ENCODE measurements at regions not wholly inside any gene's neighbourhood (a gene's known extent, or its start where the extent isn't known, plus 50 kb on each side); places are given as distances from the start of the nearest gene placed in this dataset.

GRCh38 chr1:214193691-214194090 lies 87.3 kb upstream of the SMYD2 start:
- no peak for TF ChIP-seq CTCF (IDR thresholded peaks at IDR 0.05; ENCODE audit: control insufficient read depth, insufficient read depth, low read depth, low read length, missing control alignments)
- H3K4me3 ChIP-seq (ENCODE audit: control insufficient read depth, low read depth, low read length), result no peak overlapping the region
- DNase-seq (ENCODE audit: low read depth), result no peak

- no peak overlapping the region for H3K4me3 ChIP-seq (ENCODE audit: control insufficient read depth, low read depth, low read length)
- no peak for DNase-seq (ENCODE audit: low read depth)
- TF ChIP-seq CTCF (IDR thresholded peaks at IDR 0.05; ENCODE audit: control insufficient read depth, insufficient read depth, low read depth, low read length, missing control alignments), result no peak
Observed at GRCh38 chr1:214198571-214198970, 82.4 kb upstream of the SMYD2 start.

DNA sequence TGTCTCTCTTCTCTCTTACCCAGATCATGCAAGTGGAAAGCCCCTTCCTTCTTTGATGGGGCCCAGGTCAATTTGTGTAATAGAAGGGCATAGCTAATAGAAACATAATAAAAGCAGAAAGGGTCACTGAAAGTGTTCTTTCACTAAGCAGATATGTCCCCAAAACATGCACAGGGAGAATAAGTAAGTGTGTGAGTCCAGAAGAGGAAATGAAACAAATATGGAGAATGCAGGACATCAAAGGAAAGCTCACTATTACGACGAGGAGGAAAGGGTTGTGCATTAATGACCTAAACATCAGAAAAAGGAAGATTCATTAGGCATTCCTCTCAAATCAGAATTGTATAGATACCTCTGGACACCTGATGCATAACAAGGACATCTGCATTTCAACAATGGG lies 81.4 kb upstream of the SMYD2 start:
- H3K4me3 ChIP-seq (ENCODE audit: control insufficient read depth, low read depth, low read length), result no peak overlapping the region
- no peak for DNase-seq (ENCODE audit: low read depth)
- TF ChIP-seq CTCF (IDR thresholded peaks at IDR 0.05; ENCODE audit: control insufficient read depth, insufficient read depth, low read depth, low read length, missing control alignments), result no peak

GRCh38 chr1:214202992-214203391 lies 78.0 kb upstream of the SMYD2 start:
- TF ChIP-seq CTCF (IDR thresholded peaks at IDR 0.05; ENCODE audit: control insufficient read depth, insufficient read depth, low read depth, low read length, missing control alignments), result no peak
- no peak overlapping the region for H3K4me3 ChIP-seq (ENCODE audit: control insufficient read depth, low read depth, low read length)
- no peak for DNase-seq (ENCODE audit: low read depth)

DNA sequence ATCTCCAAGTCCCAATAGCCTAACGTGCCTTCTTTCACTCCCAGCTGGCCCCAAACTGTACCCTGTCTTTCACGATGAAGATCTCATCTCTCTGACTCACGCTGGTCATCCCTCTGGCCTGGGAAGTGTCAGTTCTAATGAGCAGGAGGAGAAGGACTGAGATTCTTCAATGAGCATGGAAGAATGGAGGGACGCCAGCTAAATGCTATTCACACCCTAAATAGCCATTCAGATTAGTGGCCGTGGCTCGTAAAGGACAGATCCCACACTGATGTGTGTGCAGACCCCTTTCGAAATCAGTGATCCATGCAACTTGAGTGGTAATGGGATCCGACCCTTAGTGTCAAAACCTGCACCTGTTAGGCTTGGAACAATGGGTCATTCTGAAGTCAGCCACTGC lies 75.9 kb upstream of the SMYD2 start:
- TF ChIP-seq CTCF (IDR thresholded peaks at IDR 0.05; ENCODE audit: control insufficient read depth, insufficient read depth, low read depth, low read length, missing control alignments), result no peak
- no peak for DNase-seq (ENCODE audit: low read depth)
- H3K4me3 ChIP-seq (ENCODE audit: control insufficient read depth, low read depth, low read length), result no peak overlapping the region

GRCh38 chr1:214208460-214208859 lies 72.5 kb upstream of the SMYD2 start:
- no peak for TF ChIP-seq CTCF (IDR thresholded peaks at IDR 0.05; ENCODE audit: control insufficient read depth, insufficient read depth, low read depth, low read length, missing control alignments)

GRCh38 chr1:214209260-214209808 lies 71.6 kb upstream of the SMYD2 start:
- no peak for DNase-seq (ENCODE audit: low read depth)

More at GRCh38 chr1:214208460-214208859, 72.5 kb upstream of the SMYD2 start:
- no peak overlapping the region for H3K4me3 ChIP-seq (ENCODE audit: control insufficient read depth, low read depth, low read length)
- no peak for DNase-seq (ENCODE audit: low read depth)

More at GRCh38 chr1:214209260-214209808, 71.6 kb upstream of the SMYD2 start:
- no peak for TF ChIP-seq CTCF (IDR thresholded peaks at IDR 0.05; ENCODE audit: control insufficient read depth, insufficient read depth, low read depth, low read length, missing control alignments)
- no peak overlapping the region for H3K4me3 ChIP-seq (ENCODE audit: control insufficient read depth, low read depth, low read length)

All from AG09309 (cell line).